Activated B cell treated with CpG ODN at 0.5 μM for 24 hours (primary cell): ENCODE measurements at regions not wholly inside any gene's neighbourhood (a gene's known extent, or its start where the extent isn't known, plus 50 kb on each side); places are given as distances from the start of the nearest gene placed in this dataset.

Experiments used
- ATAC-seq: fragments of 200-7000 bp; cut with Tn5 transposase; one replicate; pipeline ENCODE4 v1.10.0; 2021; ENCODE audit warnings: low read depth, mild to moderate bottlenecking, moderate library complexity
- CTCF ChIA-PET: fragments of 350-600 bp; sonication (Branson Sonifier 250); formaldehyde crosslinking; loops from one replicate; lab custom pipeline; 2021; ENCODE audit warnings: antibody characterized with exemption; lab: Charles Lee
- POLR2A ChIA-PET: fragments of 350-600 bp; sonication (Branson Sonifier 250); formaldehyde crosslinking; loops from one replicate; lab custom pipeline; 2021; ENCODE audit warnings: antibody characterized with exemption; lab: Charles Lee
- DNase-seq: peaks from one replicate; pipeline ENCODE4 v3.0.0; 2022
- H3K27ac Mint-ChIP-seq: one replicate; pipeline ENCODE4 v1.8.0; 2020; ENCODE audit warnings: mixed read lengths
- H3K27me3 Mint-ChIP-seq: one replicate; pipeline ENCODE4 v1.8.0; 2021; ENCODE audit warnings: mixed read lengths
- H3K36me3 Mint-ChIP-seq: one replicate; pipeline ENCODE4 v1.8.0; 2021; ENCODE audit warnings: low read depth, mixed read lengths
- H3K4me1 Mint-ChIP-seq: one replicate; pipeline ENCODE4 v1.8.0; 2021; ENCODE audit warnings: mixed read lengths
- H3K4me3 Mint-ChIP-seq: one replicate; pipeline ENCODE4 v1.8.0; 2020; ENCODE audit warnings: mild to moderate bottlenecking, mixed read lengths
- H3K9me3 Mint-ChIP-seq: one replicate; pipeline ENCODE4 v1.8.0; 2020; ENCODE audit warnings: mixed read lengths
- CTCF ChIP-seq: fragments of 200-600 bp; IDR thresholded peaks from one replicate; pipeline ENCODE4 v1.8.0; 2022; ENCODE audit warnings: antibody characterized with exemption, mild to moderate bottlenecking
- intact Hi-C: fragments of 100-400 bp; cut with micrococcal nuclease; formaldehyde crosslinking; loops from one replicate; pipeline ENCODE4 v1.15.1; 2024

- Mint-ChIP-seq H3K4me3 (no peak overlapping the region), H3K27ac (no peak overlapping the region), H3K9me3 (no peaks in the 10 kb centered on the region), H3K27me3 (no peaks in the 10 kb centered on the region), H3K4me1 (no peaks in the 10 kb centered on the region), H3K36me3 (no peaks in the 10 kb centered on the region)
- no peak for DNase-seq
- no peak for TF ChIP-seq CTCF
- ChIA-PET POLR2A (no interaction called here), CTCF (no interaction called here)
- ATAC-seq = no peak
- intact Hi-C loops = no loop called here
These were observed 353.1 kb upstream of the NR3C2 start for GRCh38 chr4:148795156-148795864.

GRCh38 chr4:148793221-148793620 lies 351.0 kb upstream of the NR3C2 start:
- Mint-ChIP-seq H3K4me3 (no peak overlapping the region), H3K36me3 (no peaks in the 10 kb centered on the region), H3K27ac (no peak overlapping the region), H3K4me1 (no peaks in the 10 kb centered on the region), H3K27me3 (no peaks in the 10 kb centered on the region), H3K9me3 (no peaks in the 10 kb centered on the region)
- ChIA-PET CTCF (no interaction called here), POLR2A (no interaction called here)
- no peak for DNase-seq
- TF ChIP-seq CTCF = no peak
- ATAC-seq = no peak
- intact Hi-C loops = no loop called here

DNA sequence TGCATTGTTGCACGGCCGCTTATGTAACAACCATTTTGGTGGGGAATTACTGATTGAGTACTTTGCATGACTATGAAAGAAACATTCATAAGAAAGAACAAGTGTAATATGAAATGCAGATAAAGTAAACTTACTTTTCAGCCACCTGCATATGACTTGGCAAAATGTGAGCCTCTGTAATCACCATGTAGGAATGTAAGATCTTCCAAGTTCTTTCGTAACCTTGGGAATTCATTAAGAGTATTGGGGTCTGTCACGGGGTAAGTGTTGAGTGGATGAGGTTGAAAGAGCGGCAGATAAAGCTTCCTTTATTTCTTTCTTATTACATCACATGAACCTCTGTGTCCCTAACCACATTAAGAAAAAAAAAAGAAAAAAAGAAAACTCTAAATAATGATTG lies 348.5 kb upstream of the NR3C2 start:
- TF ChIP-seq CTCF = no peak
- CTCF ChIA-PET = no interaction called here
- intact Hi-C loops = no loop called here
- H3K4me3 Mint-ChIP-seq = no peak overlapping the region
- ATAC-seq = no peak
- no peaks in the 10 kb centered on the region for H3K4me1 Mint-ChIP-seq
- POLR2A ChIA-PET = no interaction called here
- DNase-seq = no peak
- H3K9me3 Mint-ChIP-seq = no peaks in the 10 kb centered on the region
- H3K27ac Mint-ChIP-seq = no peak overlapping the region
- H3K27me3 Mint-ChIP-seq = no peaks in the 10 kb centered on the region
- no peaks in the 10 kb centered on the region for H3K36me3 Mint-ChIP-seq

GRCh38 chr4:148790246-148790645 lies 348.0 kb upstream of the NR3C2 start:
- no peaks in the 10 kb centered on the region for H3K27me3 Mint-ChIP-seq
- no peaks in the 10 kb centered on the region for H3K9me3 Mint-ChIP-seq
- POLR2A ChIA-PET = no interaction called here
- no peaks in the 10 kb centered on the region for H3K36me3 Mint-ChIP-seq
- intact Hi-C loops = no loop called here
- no peak for TF ChIP-seq CTCF
- H3K4me3 Mint-ChIP-seq = no peak overlapping the region
- ATAC-seq (no peak), DNase-seq (no peak)
- CTCF ChIA-PET = no interaction called here
- H3K27ac Mint-ChIP-seq = no peak overlapping the region
- H3K4me1 Mint-ChIP-seq = no peaks in the 10 kb centered on the region

DNA sequence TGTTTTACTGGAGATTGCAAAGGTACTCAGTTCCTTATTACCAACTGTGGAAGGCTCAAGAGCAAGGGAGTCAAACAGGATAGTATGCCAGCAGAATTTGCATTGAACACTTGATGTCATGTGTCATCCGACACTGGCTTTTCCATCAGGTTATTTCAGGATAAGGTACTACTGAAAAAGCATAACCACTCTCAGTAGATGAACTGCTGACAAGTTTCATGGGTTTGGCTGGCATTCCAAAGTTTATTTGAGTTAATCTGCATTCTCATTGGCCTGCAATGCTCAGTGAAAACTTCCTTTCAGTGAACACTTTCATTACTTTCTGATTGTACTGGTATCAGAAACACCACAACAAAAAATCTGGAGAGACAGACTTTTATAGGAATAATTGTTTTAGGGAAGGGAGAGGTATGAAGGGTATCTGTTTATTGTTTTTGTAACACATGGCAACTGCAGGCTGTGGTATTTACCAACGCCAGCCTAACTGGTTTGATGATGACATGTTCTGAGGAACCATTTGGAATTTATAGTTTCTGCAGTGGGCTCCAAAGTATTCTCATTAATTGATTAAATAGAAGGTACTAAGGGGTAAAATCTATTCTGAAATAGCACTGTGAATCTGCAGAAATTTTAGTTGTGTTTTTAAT lies 345.7 kb upstream of the NR3C2 start:
- intact Hi-C loops = no loop called here
- no peaks in the 10 kb centered on the region for H3K27me3 Mint-ChIP-seq
- H3K27ac Mint-ChIP-seq = no peak overlapping the region
- POLR2A ChIA-PET = no interaction called here
- TF ChIP-seq CTCF = no peak
- CTCF ChIA-PET = no interaction called here
- no peak overlapping the region for H3K4me3 Mint-ChIP-seq
- ATAC-seq (no peak), DNase-seq (no peak)
- no peaks in the 10 kb centered on the region for H3K9me3 Mint-ChIP-seq
- no peaks in the 10 kb centered on the region for H3K36me3 Mint-ChIP-seq
- no peaks in the 10 kb centered on the region for H3K4me1 Mint-ChIP-seq
